Endothelial cell of hepatic sinusoid (primary cell): ENCODE measurements at regions not wholly inside any gene's neighbourhood (a gene's known extent, or its start where the extent isn't known, plus 50 kb on each side); places are given as distances from the start of the nearest gene placed in this dataset.
"Not testable (repeated sequence)": the region's sequence is repeated elsewhere in the genome, so short reads cannot be mapped to it uniquely, and the experiment has no call there.

Experiments
- in situ Hi-C: cut with HindIII; loops from 2 replicates; pipeline ENCODE4 v1.10.0; 2017; ENCODE audit warnings: low sequenced_read_pairs

DNA sequence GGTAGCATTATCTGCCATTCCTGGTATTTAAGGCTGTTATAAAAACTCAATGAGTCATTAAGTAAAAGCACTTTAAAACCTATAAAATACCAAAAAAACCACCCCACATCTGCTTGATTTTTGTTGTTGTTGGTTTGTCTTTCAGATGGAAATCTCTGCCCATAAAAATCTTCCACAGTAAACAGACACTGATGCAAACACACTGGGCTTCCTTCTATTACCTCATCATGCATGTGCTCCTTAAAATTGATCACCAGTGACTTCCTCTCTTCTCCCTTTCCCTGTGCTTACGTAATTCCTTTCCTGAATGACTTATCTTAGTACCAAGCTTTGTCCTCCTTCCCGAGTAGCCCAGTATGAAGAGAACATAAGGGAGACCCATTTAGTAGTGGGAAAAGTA is 167.2 kb downstream of the EVX1 start:
- in situ Hi-C loops = no loop called here

DNA sequence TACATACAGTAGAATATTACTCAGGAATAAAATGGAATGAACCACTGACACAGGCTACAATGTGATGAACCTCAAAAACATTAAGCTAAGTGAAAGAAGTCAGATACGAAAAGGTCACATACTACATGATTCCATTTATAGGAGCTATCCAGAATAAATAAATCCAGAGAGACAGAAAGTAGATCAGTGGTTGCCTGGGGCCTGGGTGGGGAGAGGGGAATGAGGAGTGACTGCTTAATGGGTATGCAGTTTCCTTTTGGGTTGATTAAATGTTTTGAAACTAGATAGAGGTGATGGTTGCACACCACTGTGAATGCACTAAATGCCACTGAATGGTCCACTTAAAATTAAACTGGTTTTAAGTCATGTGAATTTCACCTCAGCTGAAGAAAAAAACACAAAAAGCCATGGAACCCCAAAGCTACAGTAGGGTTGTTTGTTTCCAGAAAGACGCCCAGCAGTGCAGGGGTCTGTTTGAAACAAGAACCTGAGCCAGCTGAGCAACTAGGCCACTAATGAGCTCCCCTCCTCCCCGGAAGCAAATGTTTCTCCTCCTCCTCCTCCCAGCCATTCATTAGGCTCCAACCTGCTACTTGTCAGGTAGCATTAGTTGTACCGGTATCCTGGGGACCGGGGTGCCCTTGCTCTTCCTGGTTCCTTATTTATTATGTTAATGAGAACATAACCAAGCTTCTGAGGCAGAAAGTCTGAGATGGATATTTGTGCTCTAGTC is 168.4 kb downstream of the EVX1 start:
- in situ Hi-C loops = no loop called here

DNA sequence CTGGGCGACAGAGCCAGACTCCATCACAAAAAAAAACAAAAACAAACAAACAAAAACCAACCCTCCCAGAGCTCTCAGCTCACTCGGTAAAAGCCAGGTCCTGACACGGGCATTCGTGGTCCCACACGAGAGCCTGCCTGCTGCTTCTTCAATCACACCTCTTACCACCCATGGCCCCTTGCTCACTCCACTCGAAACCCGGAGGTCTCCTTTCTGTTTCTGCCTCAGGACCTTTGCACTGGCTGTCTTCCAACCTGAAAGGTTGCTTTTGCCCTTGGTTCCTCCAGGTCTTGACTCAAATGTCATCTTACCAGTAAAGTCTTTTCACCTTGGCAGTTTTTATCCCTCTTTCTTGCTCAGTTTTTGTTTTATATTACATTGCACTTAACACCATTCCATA is 169.6 kb downstream of the EVX1 start:
- in situ Hi-C loops = no loop called here

DNA sequence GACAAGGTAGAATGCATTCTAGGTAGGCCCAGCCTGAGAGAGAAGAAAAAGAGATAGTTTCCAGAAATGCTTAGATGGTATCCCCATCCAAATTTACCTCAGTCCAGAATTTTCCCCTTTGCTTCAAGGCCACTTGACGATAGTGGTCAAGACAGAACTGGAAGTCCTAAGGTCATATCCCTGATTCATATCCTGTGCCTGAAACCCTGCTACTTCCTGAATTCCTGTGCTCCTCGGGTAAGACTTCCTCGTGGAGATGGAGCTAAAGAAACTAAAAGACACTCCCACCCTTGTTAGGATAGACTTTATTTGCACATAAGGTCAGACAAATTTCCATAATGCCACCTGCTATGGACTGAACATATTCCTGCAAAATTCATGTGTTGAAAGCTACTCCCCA is 175.9 kb downstream of the EVX1 start:
- in situ Hi-C loops = no loop called here

DNA sequence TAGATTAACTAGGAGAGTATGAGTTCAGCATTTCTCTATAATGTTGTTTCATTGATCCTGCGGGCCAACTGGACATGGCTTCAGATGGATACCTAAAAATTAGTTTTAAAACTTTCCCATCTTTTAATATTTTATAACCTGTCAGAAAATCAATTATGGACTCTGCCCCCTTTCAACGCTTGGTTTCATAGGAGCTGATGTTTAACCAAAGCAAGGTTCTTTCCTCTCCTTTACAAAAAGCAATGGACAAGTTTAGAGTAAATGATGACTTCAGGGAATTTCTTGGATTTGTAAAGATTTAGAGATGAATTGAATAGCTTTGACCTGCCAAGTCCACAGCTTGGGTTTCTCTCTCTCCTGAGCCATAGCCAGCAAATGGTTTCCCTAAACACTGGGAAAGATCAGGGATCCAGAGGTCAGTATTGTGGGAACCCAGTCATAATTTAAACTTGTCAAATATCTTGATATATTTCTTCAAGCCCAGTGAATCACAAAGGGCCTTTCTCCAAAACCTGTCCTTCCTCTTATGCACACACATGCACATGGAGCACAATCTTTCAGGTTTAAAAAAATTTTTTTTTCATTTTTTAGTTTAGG is 177.1 kb downstream of the EVX1 start:
- in situ Hi-C loops = no loop called here

DNA sequence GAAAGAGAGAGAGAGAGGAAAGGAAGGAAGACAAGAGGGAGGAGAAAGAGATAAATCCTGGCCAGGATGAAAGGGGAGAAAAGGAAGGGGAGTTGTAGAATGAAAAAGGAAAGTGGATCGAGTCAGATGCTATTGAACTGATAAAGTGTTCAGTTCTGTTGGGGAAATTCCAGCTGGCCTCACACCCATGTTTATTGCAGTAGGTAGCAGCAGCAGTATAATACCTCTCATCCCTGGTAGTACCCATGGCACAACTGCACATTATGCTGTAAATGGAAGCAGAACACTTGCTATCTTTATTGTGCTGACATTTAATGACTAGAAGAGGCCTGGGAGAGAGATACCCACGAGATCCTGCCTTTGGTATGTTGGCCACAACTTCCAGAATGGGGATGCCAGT is 178.1 kb downstream of the EVX1 start:
- in situ Hi-C loops = no loop called here

DNA sequence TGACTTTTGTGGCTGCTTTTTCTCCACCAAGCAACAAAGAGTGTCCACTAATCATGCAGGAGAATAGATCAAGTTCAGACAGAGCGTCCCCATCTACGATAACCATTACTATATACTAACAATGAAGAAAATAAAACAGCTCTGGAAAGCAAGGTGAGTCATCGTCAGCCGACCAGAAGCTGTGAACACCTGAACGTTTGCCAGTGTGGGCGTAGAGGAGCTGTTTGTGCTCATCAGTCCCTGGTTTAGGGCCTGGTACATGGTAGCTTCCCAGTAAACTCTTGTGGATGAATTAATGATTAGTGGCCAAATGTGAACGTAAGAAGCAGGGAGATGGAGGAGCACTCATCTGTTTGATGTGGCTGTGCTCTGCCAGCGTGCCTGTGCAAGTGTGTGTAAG is 180.7 kb downstream of the EVX1 start:
- in situ Hi-C loops = no loop called here

DNA sequence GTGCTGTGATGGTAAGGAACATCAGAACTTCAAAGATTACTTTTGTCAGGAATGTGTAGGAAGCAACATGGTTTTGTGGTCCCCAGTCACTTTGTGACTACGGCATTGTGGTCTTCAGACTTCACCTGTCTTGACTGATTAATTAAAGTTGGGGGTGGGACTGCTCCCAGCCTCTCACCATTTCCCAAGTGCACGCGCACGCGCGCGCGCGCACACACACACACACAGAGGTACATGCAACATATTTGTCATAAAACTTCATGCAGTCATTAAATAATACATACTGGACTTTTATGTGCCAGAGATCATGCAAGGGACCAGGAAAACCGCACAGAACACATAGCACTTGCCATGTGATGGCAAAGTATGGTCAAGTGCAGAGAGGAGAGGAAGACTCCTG is 181.2 kb downstream of the EVX1 start:
- in situ Hi-C loops = no loop called here

DNA sequence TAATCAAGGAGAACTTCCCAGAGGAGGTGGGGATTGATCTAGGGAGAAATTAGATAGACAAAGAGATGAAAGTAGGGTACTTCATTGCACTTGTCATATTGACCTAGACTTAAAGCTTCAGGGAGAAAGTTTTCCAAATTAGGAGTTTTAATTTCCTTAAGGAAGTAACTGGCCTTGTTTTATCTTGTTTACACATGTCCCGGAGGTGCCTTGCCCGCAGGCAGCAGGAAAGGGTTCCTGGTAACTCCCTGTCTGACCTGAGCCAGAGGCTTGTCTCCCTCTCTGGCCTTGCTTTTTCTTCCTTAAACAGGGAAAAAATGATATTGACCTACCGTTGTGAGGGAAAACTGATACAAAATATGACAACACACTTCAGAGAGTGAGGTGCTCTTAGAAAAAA is 181.6 kb downstream of the EVX1 start:
- in situ Hi-C loops = no loop called here

DNA sequence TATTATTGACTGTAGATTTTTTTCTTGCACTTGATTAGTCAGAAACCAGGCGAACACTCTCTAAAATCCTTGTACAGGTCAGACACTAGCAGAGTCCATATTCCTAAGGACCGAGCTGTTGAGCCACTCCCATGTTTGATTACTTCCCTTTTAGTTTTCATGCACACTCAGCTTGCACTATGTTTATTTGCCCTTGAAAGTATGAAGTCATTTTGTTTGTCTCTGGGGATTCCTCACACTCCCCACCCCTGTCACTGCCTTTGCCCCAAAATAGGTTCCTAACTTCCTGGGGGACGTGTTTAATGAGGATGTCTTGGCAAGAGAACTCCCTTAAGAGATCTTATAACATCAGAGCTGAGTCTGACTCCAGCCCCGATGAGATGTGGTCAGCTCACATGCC is 182.1 kb downstream of the EVX1 start:
- in situ Hi-C loops = no loop called here

DNA sequence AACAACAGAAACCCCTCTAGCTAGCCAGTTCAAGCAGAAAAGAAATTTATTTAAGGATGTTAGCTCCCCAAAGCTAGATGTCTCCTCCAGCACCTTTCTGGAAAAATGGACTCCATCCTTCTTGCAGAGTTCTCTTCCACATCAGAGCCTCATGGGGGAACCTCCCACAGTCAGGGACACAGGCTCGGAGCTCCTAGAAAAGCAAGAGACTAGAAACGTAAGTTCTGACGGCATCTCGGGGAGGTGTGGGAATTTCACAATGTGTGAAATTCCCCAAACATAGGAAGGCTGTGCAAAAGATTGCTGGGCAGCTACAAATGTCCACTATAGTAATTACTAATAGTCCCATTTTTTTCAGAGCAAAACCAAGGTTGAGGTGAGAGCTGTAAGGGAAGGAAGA is 184.8 kb downstream of the EVX1 start:
- in situ Hi-C loops = no loop called here

DNA sequence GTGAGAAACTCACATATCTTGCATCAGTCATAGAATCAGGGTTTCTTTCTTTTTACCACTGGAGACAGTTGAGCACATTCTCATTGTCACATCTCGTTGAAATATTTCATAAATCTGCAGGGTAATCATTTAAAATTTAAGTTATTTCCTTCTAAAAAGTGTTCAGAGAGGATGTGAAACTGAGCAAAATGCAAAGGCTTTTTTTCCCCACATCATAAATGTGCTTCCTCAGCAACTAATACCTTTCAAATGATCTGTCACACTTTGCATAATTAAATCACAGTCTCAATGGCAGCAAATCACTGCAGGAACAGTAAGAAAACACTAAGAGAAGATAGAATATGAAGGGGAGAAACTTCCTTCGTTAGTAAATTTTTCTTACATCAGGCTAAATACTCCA is 187.5 kb downstream of the EVX1 start:
- in situ Hi-C loops = no loop called here

DNA sequence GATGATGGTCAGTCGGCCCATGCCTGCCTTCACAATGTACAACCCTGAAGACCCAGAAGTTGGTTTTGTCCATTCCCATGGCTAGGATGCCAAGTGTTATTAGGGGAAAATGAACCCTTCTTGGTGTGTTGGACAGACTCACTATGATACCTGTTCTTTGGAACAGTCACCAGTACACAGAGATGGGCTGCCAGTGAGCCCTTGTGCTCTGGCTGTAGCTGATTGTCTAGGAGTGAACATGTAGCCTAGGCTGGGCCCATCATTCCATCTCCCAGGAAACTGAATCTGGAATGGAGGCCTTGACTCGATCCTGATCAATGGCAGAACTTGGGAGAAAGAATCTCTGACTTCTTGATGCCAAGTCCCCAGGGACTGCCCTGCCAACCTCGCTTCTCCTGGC is 188.9 kb downstream of the EVX1 start:
- in situ Hi-C loops = no loop called here

DNA sequence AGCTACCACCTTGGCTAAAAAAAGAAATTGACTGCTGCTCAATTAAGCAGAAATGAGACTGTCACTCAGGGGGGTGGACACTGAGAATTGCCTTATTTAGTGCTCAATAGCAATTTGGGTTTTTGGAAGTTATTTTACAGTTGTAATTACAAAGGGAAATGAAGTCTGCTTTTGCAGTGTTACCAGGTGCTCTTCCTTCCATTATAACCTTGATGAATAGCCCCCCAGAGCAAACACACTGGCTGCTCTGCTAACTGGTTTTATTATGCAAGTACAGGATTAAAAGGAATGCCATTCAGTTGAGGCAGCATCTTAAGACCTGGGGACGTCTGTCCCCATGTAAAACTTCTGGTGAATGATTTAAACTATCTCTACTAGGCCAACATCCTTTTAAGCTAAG is 191.0 kb downstream of the EVX1 start:
- in situ Hi-C loops = no loop called here

DNA sequence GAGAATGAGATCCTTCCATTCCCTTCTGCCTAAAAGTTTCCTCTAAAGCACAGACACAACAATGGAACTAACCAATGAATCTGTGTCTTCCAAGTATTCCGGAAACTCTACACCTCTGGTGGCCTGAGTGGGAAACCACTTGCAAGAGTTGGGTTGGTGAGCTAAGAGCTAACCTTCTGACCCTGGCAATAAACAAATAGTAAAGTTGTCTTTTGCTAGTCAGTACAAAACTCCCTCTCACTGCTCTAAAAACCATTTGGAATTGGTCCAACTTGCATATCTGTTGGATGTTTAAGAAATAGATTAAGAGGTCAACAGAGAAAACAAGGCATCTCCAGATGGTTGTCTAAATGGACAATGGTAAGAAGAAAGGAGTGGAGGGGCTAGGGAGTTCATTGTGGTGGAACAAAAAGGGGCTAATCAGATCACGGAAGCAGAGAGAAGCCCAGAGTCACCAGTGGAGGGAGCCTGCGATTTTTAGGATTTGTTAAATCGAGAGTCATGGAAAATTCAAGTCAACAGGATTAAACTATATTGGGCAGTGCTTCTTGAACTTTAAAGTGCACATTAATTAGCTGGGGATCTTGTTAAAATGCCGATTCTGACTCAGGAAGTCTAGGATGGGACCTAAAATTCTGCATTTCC is 192.3 kb downstream of the EVX1 start:
- in situ Hi-C loops = no loop called here

DNA sequence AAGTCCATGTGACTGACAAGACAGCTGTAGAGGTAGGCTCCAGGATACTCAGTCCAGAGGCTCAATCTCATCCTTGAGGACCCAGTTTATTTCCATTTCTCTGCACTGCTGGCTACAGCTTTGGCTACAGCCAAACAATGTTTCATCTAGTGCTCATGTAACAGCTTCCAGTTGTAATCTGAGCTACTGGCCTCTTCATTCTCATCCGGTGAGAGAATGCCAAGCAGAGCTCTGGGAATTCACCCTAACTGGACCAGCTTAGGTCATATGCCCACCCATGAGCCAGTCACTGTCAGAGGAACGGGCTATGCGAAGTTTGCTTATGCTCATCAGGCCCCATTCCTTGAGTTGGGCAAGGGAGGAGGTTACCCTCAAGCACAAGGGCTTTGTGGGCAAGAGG is 192.9 kb downstream of the EVX1 start:
- in situ Hi-C loops = no loop called here

DNA sequence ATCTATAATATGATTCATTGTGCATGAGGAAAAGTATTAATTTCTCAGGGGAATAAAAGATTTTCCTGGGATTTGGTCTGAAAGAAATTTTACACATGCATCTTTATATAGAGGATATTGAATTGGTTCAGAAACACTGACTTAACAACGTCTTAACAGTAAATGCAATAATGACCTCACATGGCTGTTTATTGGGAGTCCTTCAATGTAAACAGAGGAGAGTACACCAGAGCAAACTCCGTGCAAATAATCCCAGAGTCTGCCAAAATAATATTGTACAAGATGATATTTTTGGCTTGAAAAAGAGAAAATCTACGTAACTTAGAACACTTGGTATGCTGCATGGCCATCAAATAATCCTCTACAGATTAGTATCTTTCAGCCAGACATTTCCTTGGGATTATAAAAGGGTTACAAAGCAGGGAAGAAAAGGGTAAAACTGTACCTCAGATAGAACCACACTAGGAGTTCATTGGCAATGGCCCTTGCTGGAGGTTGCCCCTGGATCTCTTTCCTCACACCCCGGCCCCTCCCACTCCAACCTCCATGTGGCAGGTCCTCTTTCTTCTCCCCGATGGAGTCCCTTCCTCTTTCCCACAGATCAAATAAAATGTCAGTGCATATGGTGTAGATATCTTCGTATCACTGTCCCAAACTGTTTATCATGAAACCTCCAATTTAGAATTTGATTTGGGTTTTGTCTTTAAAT is 196.4 kb downstream of the EVX1 start:
- in situ Hi-C loops = no loop called here

DNA sequence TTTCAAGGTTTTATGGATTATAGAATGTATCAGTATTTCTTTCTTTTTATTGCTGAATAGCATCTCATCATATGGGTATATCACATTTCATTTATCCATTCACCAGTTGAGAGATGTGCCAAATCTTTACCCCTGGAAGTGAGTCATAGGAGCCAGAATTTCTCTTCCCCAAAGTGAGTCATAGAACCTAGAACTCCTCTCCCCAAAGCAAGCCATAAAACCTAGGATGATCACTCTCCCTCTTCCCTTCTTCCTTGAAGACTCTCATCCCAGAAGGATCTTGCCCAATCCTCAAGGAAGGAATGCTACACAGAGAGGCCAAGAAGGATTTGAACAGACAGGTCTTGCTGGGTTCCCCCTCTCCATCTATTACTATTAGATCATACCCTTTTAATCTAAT is 199.9 kb downstream of the EVX1 start:
- in situ Hi-C loops = no loop called here

DNA sequence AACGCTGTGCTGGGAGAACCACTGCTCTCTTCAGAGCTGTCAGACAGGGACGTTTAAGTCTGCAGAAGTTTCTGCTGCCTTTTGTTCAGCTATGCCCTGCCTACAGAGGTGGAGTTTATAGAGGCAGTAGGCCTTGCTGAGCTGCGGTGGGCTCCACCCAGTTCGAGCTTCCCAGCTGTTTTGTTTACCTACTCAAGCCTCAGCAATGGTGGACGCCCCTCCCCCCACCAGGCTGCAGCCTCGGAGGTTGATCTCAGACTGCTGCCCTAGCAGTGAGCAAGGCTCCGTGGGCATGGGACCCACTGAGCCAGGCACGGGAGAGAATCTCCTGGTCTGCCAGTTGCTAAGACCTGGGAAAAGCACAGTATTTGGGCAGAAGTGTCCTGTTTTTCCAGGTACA is 206.4 kb downstream of the EVX1 start:
- in situ Hi-C loops = not testable (repeated sequence)

DNA sequence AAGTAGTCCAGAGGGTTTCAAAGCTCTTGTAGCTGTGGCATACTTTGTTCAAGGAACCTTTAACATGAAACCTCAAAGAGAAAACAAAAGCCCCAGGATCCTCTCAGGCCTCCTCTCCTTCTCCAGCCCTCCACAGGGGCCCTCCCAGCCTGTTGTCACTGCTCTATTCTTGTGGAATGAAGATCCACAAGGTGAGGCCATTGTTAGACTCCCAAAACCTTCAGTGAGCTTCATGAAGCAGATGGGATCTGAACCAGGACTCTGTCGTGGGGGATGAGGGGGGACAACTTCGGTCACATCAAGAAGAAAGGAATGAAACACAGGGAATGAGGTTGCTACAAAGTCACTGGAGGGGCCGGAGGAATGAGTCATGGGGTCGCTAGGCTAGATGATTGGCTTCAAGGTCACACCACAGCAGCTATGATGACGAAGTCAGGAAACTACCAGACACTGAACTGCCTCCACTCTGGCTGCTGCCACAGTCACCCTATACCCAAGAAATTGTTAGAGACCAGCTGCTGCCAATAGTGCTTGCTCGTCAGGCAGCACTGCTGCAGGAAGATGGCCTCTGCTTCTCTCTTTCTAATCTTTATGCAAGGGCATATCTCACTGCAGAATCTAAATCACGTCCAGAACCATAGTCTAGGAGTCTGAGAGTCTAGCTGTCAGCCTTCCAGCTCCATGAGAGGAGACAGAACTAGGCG is 208.8 kb downstream of the HIBADH start:
- in situ Hi-C loops = no loop called here

DNA sequence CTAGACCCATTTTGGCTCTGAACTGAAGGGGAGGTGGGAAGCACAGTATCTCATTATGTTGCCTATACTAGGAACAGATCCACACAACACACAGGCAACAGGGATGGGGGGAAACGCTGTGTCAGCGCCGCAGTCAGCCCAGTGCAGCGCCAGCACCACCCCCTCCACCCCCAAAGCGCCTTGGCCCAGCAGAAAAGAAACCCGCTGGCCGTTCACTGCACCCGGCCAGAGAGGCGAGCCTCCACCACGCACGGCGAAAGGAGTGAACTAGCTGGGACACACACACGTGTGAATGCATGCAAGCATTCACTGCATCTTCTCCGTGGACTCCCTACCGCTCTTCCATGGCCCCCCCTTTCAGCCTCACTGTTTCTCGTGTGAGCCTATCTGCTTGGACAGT is 205.6 kb downstream of the HIBADH start:
- in situ Hi-C loops = not testable (repeated sequence)
